ENCODE measurements at regions not wholly inside any gene's neighbourhood (a gene's known extent, or its start where the extent isn't known, plus 50 kb on each side); places are given as distances from the start of the nearest gene placed in this dataset.

- TF ChIP-seq POLR2A (IDR thresholded peaks at IDR 0.05) (no peak), CTCF (IDR thresholded peaks at IDR 0.05) (no peak)
Measured at GRCh38 chr7:40987571-40987970, 715.3 kb downstream of the INHBA start.
